HUES64 (cell line): ENCODE measurements at regions not wholly inside any gene's neighbourhood (a gene's known extent, or its start where the extent isn't known, plus 50 kb on each side); places are given as distances from the start of the nearest gene placed in this dataset.
"Not testable (repeated sequence)": the region's sequence is repeated elsewhere in the genome, so short reads cannot be mapped to it uniquely, and the experiment has no call there.

Experiments used
- H3K27ac ChIP-seq: 2 replicates; pipeline ENCODE4 v1.7.0; 2013; ENCODE audit warnings: low read depth, low read length, inconsistent platforms
- H3K27me3 ChIP-seq: 2 replicates; pipeline ENCODE4 v1.6.1; 2013; ENCODE audit warnings: mild to moderate bottlenecking, low read length; ENCODE audit not compliant: insufficient read depth
- H3K36me3 ChIP-seq: 2 replicates; pipeline ENCODE4 v1.6.1; 2013; ENCODE audit warnings: mild to moderate bottlenecking, low read length; ENCODE audit not compliant: insufficient read depth
- H3K4me1 ChIP-seq: 2 replicates; pipeline ENCODE4 v1.6.1; 2013; ENCODE audit warnings: mild to moderate bottlenecking, low read length, moderate library complexity; ENCODE audit not compliant: insufficient read depth
- H3K4me3 ChIP-seq: 2 replicates; pipeline ENCODE4 v1.5.1; 2013; ENCODE audit warnings: mild to moderate bottlenecking, low read length, moderate library complexity
- H3K9ac ChIP-seq: 2 replicates; pipeline ENCODE4 v1.6.1; 2013; ENCODE audit warnings: mild to moderate bottlenecking, low read depth, low read length
- H3K9me3 ChIP-seq: 2 replicates; pipeline ENCODE4 v1.6.1; 2013; ENCODE audit warnings: low read depth, low read length; ENCODE audit not compliant: insufficient read depth
- WGBS: fragments of 150-250, 120-280 bp; methylation state at CpG from one replicate; pipeline ENCODE4 v1.1.7; 2013; ENCODE audit warnings: missing lambda C conversion rate; 5-methylcytosine and 5-hydroxymethylcytosine counted together

DNA sequence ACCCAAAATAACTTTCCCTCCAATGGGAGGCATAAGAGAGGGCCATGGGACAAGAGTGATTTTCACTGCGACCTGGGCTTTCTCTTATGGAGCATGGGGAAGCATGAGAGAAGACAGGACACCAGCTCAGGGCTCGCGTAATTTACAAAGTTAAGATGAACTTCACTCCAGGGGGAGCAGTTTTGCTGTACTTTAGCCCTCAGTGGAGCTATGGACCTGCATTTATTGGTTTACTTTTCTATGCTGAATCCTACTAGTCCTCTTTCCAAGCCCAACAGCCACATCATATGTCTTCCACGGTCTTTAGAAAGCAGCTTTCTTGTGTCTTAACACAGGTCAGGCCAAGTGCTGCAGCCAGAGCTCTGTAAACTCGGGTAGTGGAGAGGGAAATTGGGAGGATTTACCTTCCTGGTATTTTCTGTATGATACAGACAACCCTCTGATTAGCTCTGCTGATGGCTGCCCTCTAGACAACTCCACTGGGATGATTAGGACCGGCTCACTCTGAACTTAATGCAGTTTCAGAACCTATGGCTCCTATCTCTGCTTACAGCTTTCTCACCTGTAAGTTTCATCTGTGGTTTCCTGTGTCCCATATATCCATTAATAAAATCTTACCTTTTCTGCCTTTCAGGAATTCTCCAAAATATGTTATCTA, 581.0 kb upstream of the RORB start:
- Histone ChIP-seq H3K36me3 (no peaks in the 10 kb centered on the region), H3K27me3 (no peaks in the 10 kb centered on the region), H3K4me1 (peaks cover 14% of the 10 kb centered on the region), H3K9ac (no peak overlapping the region), H3K27ac (no peak overlapping the region), H3K4me3 (no peak overlapping the region), H3K9me3 (no peaks in the 10 kb centered on the region)
- 74% methylated on average over 6 of the region's 6 CpGs for WGBS

GRCh38 chr9:73919712-73920111, 577.4 kb upstream of the RORB start:
- WGBS: 88% methylated on average over 3 of the region's 3 CpGs
- H3K27me3 ChIP-seq: no peaks in the 10 kb centered on the region
- H3K36me3 ChIP-seq: no peaks in the 10 kb centered on the region
- H3K9me3 ChIP-seq: no peaks in the 10 kb centered on the region
- H3K27ac ChIP-seq: no peak overlapping the region
- H3K9ac ChIP-seq: no peak overlapping the region
- peaks cover 14% of the 10 kb centered on the region for H3K4me1 ChIP-seq
- no peak overlapping the region for H3K4me3 ChIP-seq

DNA sequence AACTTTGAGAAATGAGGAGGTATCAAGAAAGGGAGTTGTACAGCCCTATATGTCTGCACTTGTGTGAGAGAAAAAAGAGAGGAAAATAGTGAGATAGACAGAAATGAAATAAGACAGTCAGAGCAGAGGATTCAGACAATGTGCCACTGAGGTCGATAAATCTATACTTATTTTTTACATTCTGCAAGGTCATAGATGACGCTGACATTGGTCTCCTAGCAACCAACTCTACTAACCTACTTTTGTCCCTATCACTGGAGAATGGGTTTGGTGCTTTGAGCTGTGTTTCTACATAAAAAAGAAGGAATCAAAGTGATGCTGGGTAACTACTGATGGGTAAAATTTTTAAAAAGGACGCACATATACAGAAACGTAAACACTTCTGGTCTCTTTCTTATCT, 573.3 kb upstream of the RORB start:
- H3K27ac ChIP-seq: no peak overlapping the region
- H3K4me3 ChIP-seq: no peak overlapping the region
- H3K9me3 ChIP-seq: no peaks in the 10 kb centered on the region
- no peaks in the 10 kb centered on the region for H3K27me3 ChIP-seq
- peaks cover 8% of the 10 kb centered on the region; the same call in 1 of the 2 replicates for H3K4me1 ChIP-seq
- no peak overlapping the region for H3K9ac ChIP-seq
- no peaks in the 10 kb centered on the region for H3K36me3 ChIP-seq
- 93% methylated on average over 2 of the region's 4 CpGs for WGBS

DNA sequence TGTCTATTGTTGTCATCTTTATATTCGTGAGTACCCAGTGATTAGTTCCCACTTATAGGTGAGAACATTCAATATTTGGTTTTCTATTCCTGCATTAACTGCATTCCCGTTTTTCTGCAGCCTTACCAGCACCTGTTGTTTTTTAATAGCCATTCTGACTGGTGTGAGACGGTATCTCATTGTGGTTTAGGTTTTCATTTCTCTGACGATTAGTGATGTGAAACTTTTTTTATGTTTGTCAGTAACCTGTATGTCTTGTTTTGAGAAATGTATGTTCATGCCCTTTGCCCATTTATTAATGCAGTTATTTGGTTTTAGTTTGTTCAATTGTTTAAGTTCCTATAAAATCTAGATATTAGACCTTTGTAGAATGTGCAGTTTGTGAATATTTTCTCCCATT, 546.0 kb upstream of the RORB start:
- no peak overlapping the region for H3K27ac ChIP-seq
- H3K4me1 ChIP-seq: peaks cover 5% of the 10 kb centered on the region; the same call in 1 of the 2 replicates
- H3K9ac ChIP-seq: no peak overlapping the region
- H3K27me3 ChIP-seq: no peaks in the 10 kb centered on the region
- no peaks in the 10 kb centered on the region for H3K36me3 ChIP-seq
- no peaks in the 10 kb centered on the region for H3K9me3 ChIP-seq
- no peak overlapping the region for H3K4me3 ChIP-seq
- 91% methylated on average over 4 of the region's 4 CpGs for WGBS

- Histone ChIP-seq H3K36me3 (no peaks in the 10 kb centered on the region), H3K9ac (no peak overlapping the region), H3K27me3 (no peaks in the 10 kb centered on the region), H3K27ac (no peak overlapping the region), H3K4me1 (no peaks in the 10 kb centered on the region), H3K4me3 (no peak overlapping the region), H3K9me3 (no peaks in the 10 kb centered on the region)
- 91% methylated on average over 4 of the region's 4 CpGs for WGBS
Observed at GRCh38 chr9:73962792-73963191, 534.3 kb upstream of the RORB start.

GRCh38 chr9:73969936-73970335, 527.2 kb upstream of the RORB start:
- H3K4me1 ChIP-seq: no peaks in the 10 kb centered on the region
- whole genome bisulfite sequencing: 95% methylated on average over 1 of the region's 1 CpG
- H3K9ac ChIP-seq: no peak overlapping the region
- no peak overlapping the region for H3K4me3 ChIP-seq
- H3K27ac ChIP-seq: no peak overlapping the region
- 0 out of 2 replicates have a peak, but pooled peaks cover 4% of the 10 kb centered on the region for H3K36me3 ChIP-seq
- H3K9me3 ChIP-seq: peaks cover 22% of the 10 kb centered on the region
- H3K27me3 ChIP-seq: no peaks in the 10 kb centered on the region

DNA sequence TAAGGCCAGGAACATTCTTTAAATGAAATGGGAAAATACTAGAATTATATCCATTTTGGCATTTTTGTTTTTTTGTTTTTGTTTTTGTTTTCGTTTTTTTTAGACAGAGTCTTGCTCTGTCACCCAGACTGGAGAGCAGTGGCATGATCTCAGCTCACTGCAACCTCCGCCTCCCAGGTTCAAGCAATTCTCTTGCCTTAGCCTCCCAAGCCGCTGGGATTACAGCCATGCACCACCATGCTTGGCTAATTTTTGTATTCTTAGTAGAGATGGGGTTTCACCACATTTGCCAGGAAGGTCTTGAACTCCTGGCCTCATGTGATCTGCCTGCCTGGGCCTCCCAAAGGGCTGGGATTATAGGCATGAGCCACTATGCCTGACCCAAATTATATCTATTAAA, 520.7 kb upstream of the RORB start:
- not testable (repeated sequence) for H3K9ac ChIP-seq, H3K36me3 ChIP-seq
- 93% methylated on average over 3 of the region's 3 CpGs for whole genome bisulfite sequencing

GRCh38 chr9:73979894-73980264, 517.3 kb upstream of the RORB start:
- Histone ChIP-seq H3K9ac (no peak overlapping the region), H3K9me3 (no peaks in the 10 kb centered on the region), H3K27me3 (no peaks in the 10 kb centered on the region), H3K27ac (no peak overlapping the region), H3K4me1 (peaks cover 6% of the 10 kb centered on the region; the same call in 1 of the 2 replicates), H3K4me3 (no peak overlapping the region), H3K36me3 (no peaks in the 10 kb centered on the region)
- 78% methylated on average over 3 of the region's 3 CpGs for WGBS

More for the DNA sequence above, 520.7 kb upstream of the RORB start:
- not testable (repeated sequence) for H3K27me3 ChIP-seq, H3K27ac ChIP-seq, H3K4me3 ChIP-seq, H3K9me3 ChIP-seq, H3K4me1 ChIP-seq

GRCh38 chr9:73980754-73981153, 516.4 kb upstream of the RORB start:
- no peak overlapping the region for H3K4me3 ChIP-seq
- H3K4me1 ChIP-seq: peaks cover 6% of the 10 kb centered on the region; the same call in 1 of the 2 replicates
- no peaks in the 10 kb centered on the region for H3K36me3 ChIP-seq
- no peaks in the 10 kb centered on the region for H3K9me3 ChIP-seq
- no peak overlapping the region for H3K27ac ChIP-seq
- no peaks in the 10 kb centered on the region for H3K27me3 ChIP-seq
- H3K9ac ChIP-seq: no peak overlapping the region

GRCh38 chr9:73981405-73981804, 515.7 kb upstream of the RORB start:
- H3K4me1 ChIP-seq: peaks cover 6% of the 10 kb centered on the region; the same call in 1 of the 2 replicates

DNA sequence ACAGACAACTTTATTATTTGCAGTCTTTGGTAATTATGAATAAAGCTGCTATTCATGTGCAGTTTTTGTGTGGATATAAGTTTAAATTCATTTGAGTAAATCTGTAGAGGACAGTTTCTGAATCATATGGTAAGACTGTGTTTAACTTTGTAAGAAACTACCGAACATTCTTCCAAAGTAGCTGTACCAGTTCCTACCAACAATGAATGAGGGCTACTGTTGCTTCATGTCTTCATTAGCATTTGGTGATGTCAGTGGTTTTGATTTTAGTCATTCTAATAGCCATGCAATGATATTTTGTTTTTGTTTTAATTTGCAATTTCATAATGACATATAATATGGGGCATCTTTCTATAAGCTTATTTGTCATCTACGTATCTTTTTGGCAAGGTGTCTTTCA, 501.3 kb upstream of the RORB start:
- H3K36me3 ChIP-seq: no peaks in the 10 kb centered on the region
- no peak overlapping the region for H3K27ac ChIP-seq
- 0 out of 2 replicates have a peak, but pooled peaks cover 3% of the 10 kb centered on the region for H3K9me3 ChIP-seq
- H3K9ac ChIP-seq: no peak overlapping the region
- 97% methylated on average over 2 of the region's 2 CpGs for WGBS
- peaks cover 27% of the 10 kb centered on the region for H3K4me1 ChIP-seq
- no peaks in the 10 kb centered on the region for H3K27me3 ChIP-seq
- H3K4me3 ChIP-seq: no peak overlapping the region

More at GRCh38 chr9:73981405-73981804, 515.7 kb upstream of the RORB start:
- Histone ChIP-seq H3K4me3 (no peak overlapping the region), H3K27me3 (no peaks in the 10 kb centered on the region), H3K9ac (no peak overlapping the region), H3K9me3 (no peaks in the 10 kb centered on the region), H3K36me3 (no peaks in the 10 kb centered on the region), H3K27ac (no peak overlapping the region)
- 86% methylated on average over 3 of the region's 4 CpGs for WGBS

- Histone ChIP-seq H3K9ac (no peak overlapping the region), H3K36me3 (no peaks in the 10 kb centered on the region), H3K27me3 (no peaks in the 10 kb centered on the region), H3K4me3 (no peak overlapping the region), H3K27ac (no peak overlapping the region), H3K9me3 (no peaks in the 10 kb centered on the region), H3K4me1 (peaks cover 27% of the 10 kb centered on the region)
- WGBS: no CpG with 5 or more reads among the region's 1 CpG
Observed at GRCh38 chr9:73996844-73997243, 500.3 kb upstream of the RORB start.
